Endodermal cell (in vitro differentiated cells): ENCODE measurements at regions not wholly inside any gene's neighbourhood (a gene's known extent, or its start where the extent isn't known, plus 50 kb on each side); places are given as distances from the start of the nearest gene placed in this dataset.

Experiments used
- DNase-seq: peaks from one replicate; pipeline ENCODE4 v3.0.0-alpha.2; 2017
- H3K27ac ChIP-seq: 2 replicates; pipeline ENCODE4 v1.5.1; 2013; ENCODE audit warnings: mild to moderate bottlenecking, low read depth, low read length, moderate library complexity
- H3K27me3 ChIP-seq: 2 replicates; pipeline ENCODE4 v1.6.1; 2013; ENCODE audit warnings: mild to moderate bottlenecking, low read length, moderate library complexity; ENCODE audit not compliant: insufficient read depth, control insufficient read depth, poor library complexity, severe bottlenecking
- H3K36me3 ChIP-seq: 2 replicates; pipeline ENCODE4 v1.7.0; 2013; ENCODE audit warnings: mild to moderate bottlenecking, low read length, moderate library complexity; ENCODE audit not compliant: control insufficient read depth, insufficient read depth
- H3K4me1 ChIP-seq: one replicate; pipeline ENCODE4 v1.7.0; 2013; ENCODE audit warnings: low read length; ENCODE audit not compliant: control insufficient read depth, insufficient read depth
- H3K4me3 ChIP-seq: 2 replicates; pipeline ENCODE4 v1.5.1; 2013; ENCODE audit warnings: mild to moderate bottlenecking, low read length, moderate library complexity
- H3K9ac ChIP-seq: 2 replicates; pipeline ENCODE4 v1.6.1; 2013; ENCODE audit warnings: mild to moderate bottlenecking, low read length, moderate library complexity; ENCODE audit not compliant: poor library complexity, severe bottlenecking; ENCODE audit errors: extremely low read depth
- H3K9me3 ChIP-seq: 2 replicates; pipeline ENCODE4 v1.6.1; 2013; ENCODE audit warnings: mild to moderate bottlenecking, low read length, moderate library complexity; ENCODE audit not compliant: control insufficient read depth
- H3K27ac Mint-ChIP-seq: 2 replicates; pipeline ENCODE4 v1.8.0; 2020; ENCODE audit warnings: mixed read lengths
- H3K27me3 Mint-ChIP-seq: 2 replicates; pipeline ENCODE4 v1.8.0; 2021; ENCODE audit warnings: mild to moderate bottlenecking, mixed read lengths; ENCODE audit not compliant: insufficient read depth
- H3K36me3 Mint-ChIP-seq: 2 replicates; pipeline ENCODE4 v1.8.0; 2020; ENCODE audit warnings: low read depth, mixed read lengths
- H3K4me1 Mint-ChIP-seq: 2 replicates; pipeline ENCODE4 v1.8.0; 2020; ENCODE audit warnings: mixed read lengths
- H3K4me3 Mint-ChIP-seq: 2 replicates; pipeline ENCODE4 v1.8.0; 2020; ENCODE audit warnings: mild to moderate bottlenecking, moderate library complexity, mixed read lengths
- H3K9me3 Mint-ChIP-seq: 2 replicates; pipeline ENCODE4 v1.8.0; 2020; ENCODE audit warnings: mild to moderate bottlenecking, mixed read lengths
- CTCF ChIP-seq: fragments of 200-600 bp; sonication (generic); conservative IDR thresholded peaks from 2 replicates; pipeline ENCODE4 v1.5.0; 2021; ENCODE audit warnings: antibody characterized with exemption, mild to moderate bottlenecking
- WGBS, 2 experiments: methylation state at CpG; one replicate each; pipeline versions ENCODE4 v1.1.5 to v1.1.7; 2013; ENCODE audit warnings: missing lambda C conversion rate in 2 of 2, mixed read lengths in 1 of 2; ENCODE audit not compliant: insufficient coverage in 1 of 2, insufficient read length in 1 of 2; 5-methylcytosine and 5-hydroxymethylcytosine counted together

- no peak overlapping the region for H3K27ac Mint-ChIP-seq
- no peaks in the 10 kb centered on the region for H3K36me3 Mint-ChIP-seq
- Histone ChIP-seq H3K9ac (no peak overlapping the region), H3K27me3 (no peaks in the 10 kb centered on the region), H3K9me3 (peaks cover under 1% of the 10 kb centered on the region), H3K27ac (no peak overlapping the region), H3K4me1 (no peaks in the 10 kb centered on the region), H3K36me3 (no peaks in the 10 kb centered on the region), H3K4me3 (no peak overlapping the region)
- H3K9me3 Mint-ChIP-seq, result no peaks in the 10 kb centered on the region
- H3K4me1 Mint-ChIP-seq, result peaks cover 2% of the 10 kb centered on the region
- no peaks in the 10 kb centered on the region for H3K27me3 Mint-ChIP-seq
- WGBS, 2 experiments, result 90 to 93% methylated on average over 2 to 6 of the region's 6 CpGs
- no peak for TF ChIP-seq CTCF
- DNase-seq, result no peak
- no peak overlapping the region for H3K4me3 Mint-ChIP-seq
These were observed 122.7 kb upstream of the SPDL1 start for GRCh38 chr5:169460896-169461295.

- Histone ChIP-seq H3K9me3 (no peaks in the 10 kb centered on the region), H3K27me3 (no peaks in the 10 kb centered on the region), H3K36me3 (no peaks in the 10 kb centered on the region), H3K4me1 (no peaks in the 10 kb centered on the region), H3K9ac (no peak overlapping the region), H3K27ac (no peak overlapping the region), H3K4me3 (no peak overlapping the region)
- TF ChIP-seq CTCF, result no peak
- no peak overlapping the region for H3K27ac Mint-ChIP-seq
- WGBS, 2 experiments, result 88 to 90% methylated on average over 1 of the region's 1 CpG
- H3K27me3 Mint-ChIP-seq, result no peaks in the 10 kb centered on the region
- no peaks in the 10 kb centered on the region for H3K9me3 Mint-ChIP-seq
- H3K4me1 Mint-ChIP-seq, result peaks cover 2% of the 10 kb centered on the region
- no peak overlapping the region for H3K4me3 Mint-ChIP-seq
- no peak for DNase-seq
- no peaks in the 10 kb centered on the region for H3K36me3 Mint-ChIP-seq
These were observed 123.5 kb upstream of the SPDL1 start for GRCh38 chr5:169460123-169460522.

GRCh38 chr5:169458221-169458620, 125.4 kb upstream of the SPDL1 start:
- Histone ChIP-seq H3K27ac (no peak overlapping the region), H3K36me3 (no peaks in the 10 kb centered on the region)
- no peak for DNase-seq

More at GRCh38 chr5:169458221-169458620, 125.4 kb upstream of the SPDL1 start:
- no peaks in the 10 kb centered on the region for H3K27me3 ChIP-seq
- Mint-ChIP-seq H3K9me3 (no peaks in the 10 kb centered on the region), H3K27me3 (no peaks in the 10 kb centered on the region), H3K36me3 (no peaks in the 10 kb centered on the region), H3K27ac (no peak overlapping the region), H3K4me1 (peaks cover 2% of the 10 kb centered on the region), H3K4me3 (no peak overlapping the region)
- TF ChIP-seq CTCF, result no peak
- WGBS, 2 experiments, result 64 to 68% methylated on average over 4 to 5 of the region's 5 CpGs
- no peak overlapping the region for H3K9ac ChIP-seq
- no peaks in the 10 kb centered on the region for H3K4me1 ChIP-seq
- H3K4me3 ChIP-seq, result no peak overlapping the region
- no peaks in the 10 kb centered on the region for H3K9me3 ChIP-seq
